HG03575 (cell line): ENCODE measurements at regions not wholly inside any gene's neighbourhood (a gene's known extent, or its start where the extent isn't known, plus 50 kb on each side); places are given as distances from the start of the nearest gene placed in this dataset.
A peak's percentile ranks its signal among the peaks of the same experiment; 100 is the strongest.

ENCODE experiments used
- ATAC-seq: cut with Tn5 transposase; IDR thresholded peaks from one replicate; pipeline ENCODE4 v1.9.1; 2021; ENCODE audit not compliant: unreplicated experiment, insufficient number of reproducible peaks, low FRiP score; ENCODE audit errors: extremely low read depth

- no peak for ATAC-seq
Observed at GRCh38 chr2:6773007-6773693, 92.6 kb downstream of the CMPK2 start.

GRCh38 chr2:6773694-6774044, 92.0 kb downstream of the CMPK2 start:
- ATAC-seq, result no peak

GRCh38 chr2:6776125-6776524, 89.6 kb downstream of the CMPK2 start:
- no peak for ATAC-seq

- ATAC-seq, result no peak
Observed at GRCh38 chr2:6777626-6778025, 88.1 kb downstream of the CMPK2 start.

GRCh38 chr2:6780765-6781274, 84.9 kb downstream of the CMPK2 start:
- peak; percentile 89 for ATAC-seq

GRCh38 chr2:6782517-6783237, 83.0 kb downstream of the CMPK2 start:
- no peak for ATAC-seq

GRCh38 chr2:6783238-6783614, 82.5 kb downstream of the CMPK2 start:
- ATAC-seq, result no peak

GRCh38 chr2:6784291-6784690, 81.4 kb downstream of the CMPK2 start:
- no peak for ATAC-seq

- no peak for ATAC-seq
Observed at GRCh38 chr2:6785493-6785892, 80.2 kb downstream of the CMPK2 start.

GRCh38 chr2:6787376-6787775, 78.3 kb downstream of the CMPK2 start:
- no peak for ATAC-seq

- no peak for ATAC-seq
Observed at GRCh38 chr2:6788614-6789013, 77.1 kb downstream of the CMPK2 start.

- ATAC-seq, result no peak
Observed at GRCh38 chr2:6789559-6790138, 76.1 kb downstream of the CMPK2 start.

GRCh38 chr2:6791682-6792081, 74.0 kb downstream of the CMPK2 start:
- ATAC-seq, result no peak

- no peak for ATAC-seq
Observed at GRCh38 chr2:6792883-6793282, 72.8 kb downstream of the CMPK2 start.

GRCh38 chr2:6793371-6793770, 72.3 kb downstream of the CMPK2 start:
- ATAC-seq, result no peak

GRCh38 chr2:6793913-6794312, 71.8 kb downstream of the CMPK2 start:
- no peak for ATAC-seq

- no peak for ATAC-seq
Observed at GRCh38 chr2:6794448-6794847, 71.3 kb downstream of the CMPK2 start.
